GM20000 (cell line): ENCODE measurements at regions not wholly inside any gene's neighbourhood (a gene's known extent, or its start where the extent isn't known, plus 50 kb on each side); places are given as distances from the start of the nearest gene placed in this dataset.

Source experiments
- DNase-seq: peaks from one replicate; pipeline ENCODE4 v3.0.0; 2012; ENCODE audit warnings: low spot score
- CTCF ChIP-seq: IDR thresholded peaks from 2 replicates; pipeline ENCODE4 v1.5.1; 2012; ENCODE audit warnings: mild to moderate bottlenecking, control low read depth; ENCODE audit errors: extremely low read depth, missing control alignments

- no peak for DNase-seq
- no peak for TF ChIP-seq CTCF
These were observed 90.6 kb upstream of the TOP1 start for GRCh38 chr20:40938020-40938419.

GRCh38 chr20:40939667-40940066 is 89.0 kb upstream of the TOP1 start:
- TF ChIP-seq CTCF = no peak
- no peak for DNase-seq

GRCh38 chr20:40941133-40941610 is 87.5 kb upstream of the TOP1 start:
- TF ChIP-seq CTCF = no peak
- no peak for DNase-seq

GRCh38 chr20:40942006-40942405 is 86.6 kb upstream of the TOP1 start:
- no peak for TF ChIP-seq CTCF
- no peak for DNase-seq

- DNase-seq = no peak
- TF ChIP-seq CTCF = no peak
These were observed 85.8 kb upstream of the TOP1 start for GRCh38 chr20:40942775-40943174.

- no peak for TF ChIP-seq CTCF
- no peak for DNase-seq
These were observed 85.0 kb upstream of the TOP1 start for GRCh38 chr20:40943591-40943990.

GRCh38 chr20:40945189-40945588 is 83.4 kb upstream of the TOP1 start:
- DNase-seq = no peak
- no peak for TF ChIP-seq CTCF
